NAMALWA (cell line): ENCODE measurements at regions not wholly inside any gene's neighbourhood (a gene's known extent, or its start where the extent isn't known, plus 50 kb on each side); places are given as distances from the start of the nearest gene placed in this dataset.
"Not testable (repeated sequence)": the region's sequence is repeated elsewhere in the genome, so short reads cannot be mapped to it uniquely, and the experiment has no call there.

Source experiments
- DNase-seq: peaks from one replicate; pipeline ENCODE4 v3.0.0-alpha.2; 2015; ENCODE audit warnings: low spot score

GRCh38 chr7:81181066-81181465 lies 262.2 kb upstream of the SEMA3C start:
- no peak for DNase-seq

DNA sequence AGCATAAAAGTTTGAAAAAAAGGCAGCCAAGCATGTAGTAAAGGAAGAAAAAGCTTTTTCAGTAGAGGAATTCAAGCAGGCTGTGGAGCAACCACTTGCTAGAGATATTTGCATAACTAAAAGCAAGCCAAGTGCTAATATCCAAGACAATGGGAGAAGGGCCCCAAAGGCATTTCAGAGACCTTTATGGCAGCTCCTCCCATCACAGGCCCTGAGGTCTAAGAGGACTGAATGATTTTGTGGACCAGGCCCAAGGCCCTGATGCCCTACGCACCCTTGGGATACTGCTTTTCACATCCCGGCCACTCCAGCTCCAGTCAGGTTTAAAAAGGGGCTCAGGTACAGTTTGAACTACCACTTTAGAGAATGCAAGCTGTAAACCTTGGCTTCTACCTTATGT lies 261.7 kb upstream of the SEMA3C start:
- no peak for DNase-seq

- DNase-seq, result no peak
Observed at GRCh38 chr7:81175275-81175940, 256.6 kb upstream of the SEMA3C start.

DNA sequence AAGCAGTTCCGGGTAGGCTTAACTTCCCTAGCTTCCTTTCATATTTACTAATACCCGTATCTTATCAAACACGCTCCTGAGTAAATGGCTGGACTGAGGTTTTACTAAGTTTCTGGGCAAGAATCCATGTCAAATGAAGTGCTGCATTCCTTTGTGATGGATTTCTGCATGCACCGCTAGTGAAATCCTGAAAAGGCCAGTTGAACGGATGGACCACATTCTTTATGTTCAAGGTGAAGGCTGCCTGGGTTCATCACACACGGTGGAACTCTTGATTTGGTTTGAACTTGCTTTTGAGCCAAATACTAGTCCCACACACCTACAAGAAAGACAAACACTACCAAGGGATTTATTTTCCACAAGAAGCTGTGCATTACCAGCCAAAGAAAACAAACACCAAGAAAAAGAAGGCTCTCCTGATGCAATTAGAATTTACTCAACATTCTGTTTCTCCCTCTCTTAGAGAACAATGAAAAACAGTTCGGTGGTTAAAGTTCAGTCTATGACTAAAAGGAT lies 255.0 kb upstream of the SEMA3C start:
- no peak for DNase-seq

DNA sequence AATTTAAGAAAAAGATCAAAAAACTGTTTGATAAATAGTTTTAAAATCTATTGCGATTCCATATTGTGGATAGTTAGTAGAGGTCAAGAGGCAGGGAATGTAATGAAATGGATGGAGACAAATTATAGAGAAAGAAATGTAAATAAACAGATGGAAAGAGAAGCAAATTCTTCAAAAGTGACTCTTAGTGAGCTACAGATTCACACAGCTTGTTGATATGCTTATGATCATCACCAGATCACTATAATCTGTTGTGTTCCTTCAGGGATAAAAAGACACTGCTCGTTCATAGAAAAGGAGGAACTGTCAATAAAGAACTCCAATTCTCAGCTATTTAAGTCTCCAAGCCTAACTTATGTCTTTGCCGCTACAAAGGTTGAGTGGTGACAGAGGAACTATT lies 251.4 kb upstream of the SEMA3C start:
- DNase-seq, result no peak

DNA sequence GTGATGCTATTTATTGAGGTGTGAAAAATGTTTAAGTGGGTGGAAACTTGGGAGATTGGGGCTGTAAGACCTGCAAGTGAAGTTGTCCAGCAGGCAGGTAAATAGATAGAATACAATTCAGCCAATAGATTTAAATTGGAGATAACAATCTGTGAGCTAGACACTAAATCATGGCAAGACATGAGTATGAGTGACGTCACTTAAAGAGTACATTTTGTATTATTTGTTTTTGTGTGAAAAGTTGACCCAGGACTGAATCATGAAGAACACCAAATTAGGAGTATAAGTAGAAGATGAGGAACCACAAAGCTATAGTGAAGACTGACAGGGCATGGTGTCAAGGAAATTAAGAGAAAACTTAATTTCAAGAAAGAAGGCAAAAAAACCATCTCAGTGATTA lies 249.1 kb upstream of the SEMA3C start:
- no peak for DNase-seq

DNA sequence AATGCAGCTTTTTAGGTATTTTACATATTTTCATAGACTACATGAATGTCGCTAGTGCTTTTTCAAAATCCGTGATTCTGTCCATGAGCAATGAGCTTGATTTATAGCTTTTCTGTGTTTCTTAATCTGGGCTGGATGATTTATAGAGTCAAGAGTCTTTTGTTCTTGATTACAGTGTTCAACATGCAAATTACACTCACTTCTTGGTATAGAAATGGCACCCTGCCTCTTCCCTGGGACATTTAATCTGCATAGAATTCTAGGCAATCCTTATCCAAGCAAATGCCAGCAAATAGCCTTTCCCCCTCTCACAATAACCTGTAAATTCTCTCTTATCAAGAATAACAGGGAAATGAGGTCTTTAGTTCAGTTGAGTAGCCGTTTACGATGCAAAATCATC lies 246.2 kb upstream of the SEMA3C start:
- no peak for DNase-seq

DNA sequence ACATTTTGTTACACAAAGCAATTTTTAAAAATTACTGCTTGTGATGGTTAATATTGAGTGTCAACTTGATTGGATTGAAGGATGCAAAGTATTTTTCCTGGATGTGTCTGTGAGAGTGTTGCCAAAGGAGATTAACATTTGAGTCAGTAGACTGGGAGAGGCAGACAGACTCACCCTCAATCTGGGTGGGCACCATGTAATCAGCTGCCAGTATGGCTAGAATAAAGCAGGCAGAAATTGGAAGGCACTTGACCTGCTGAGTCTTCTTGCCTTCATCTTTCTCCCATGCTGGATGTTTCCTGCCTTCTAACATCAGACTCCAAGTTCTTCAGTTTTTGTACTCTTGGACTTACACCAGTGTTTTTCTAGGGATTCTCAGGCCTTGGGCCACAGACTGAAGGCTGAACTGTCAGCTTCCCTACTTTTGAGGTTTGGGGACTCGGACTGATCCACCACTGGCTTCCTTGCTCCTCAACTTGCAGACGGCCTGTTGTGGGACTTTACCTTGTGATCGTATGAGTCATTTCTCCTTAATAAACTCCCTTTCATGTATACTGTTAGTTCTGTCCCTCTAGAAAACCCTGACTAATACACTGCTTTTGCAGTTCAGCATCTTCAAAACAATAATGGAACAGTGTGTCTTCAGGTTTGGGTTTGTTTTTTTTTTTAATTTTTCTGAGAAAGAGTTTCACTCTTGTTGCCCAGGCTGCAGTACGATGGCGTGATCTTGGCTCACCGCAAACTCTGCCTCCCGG lies 244.1 kb upstream of the SEMA3C start:
- no peak for DNase-seq

DNA sequence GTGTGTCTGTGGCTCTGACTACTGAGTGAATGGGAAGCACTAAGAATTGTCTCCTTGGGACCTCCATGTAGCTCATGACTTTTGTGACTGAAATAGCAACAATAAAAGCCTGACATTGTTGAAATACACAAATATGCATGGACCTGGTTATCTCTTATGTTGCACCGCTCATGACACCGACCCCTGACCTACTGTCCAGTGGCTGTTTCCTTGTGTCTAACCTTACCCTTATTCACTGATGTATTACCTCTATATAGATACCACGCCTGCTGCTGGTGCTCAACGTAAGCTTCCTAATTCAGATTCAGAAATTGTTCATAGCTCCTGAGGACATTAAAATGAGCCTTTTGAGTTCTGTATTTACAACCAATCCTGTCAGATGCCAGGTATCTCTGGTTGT lies 243.4 kb upstream of the SEMA3C start:
- no peak for DNase-seq

DNA sequence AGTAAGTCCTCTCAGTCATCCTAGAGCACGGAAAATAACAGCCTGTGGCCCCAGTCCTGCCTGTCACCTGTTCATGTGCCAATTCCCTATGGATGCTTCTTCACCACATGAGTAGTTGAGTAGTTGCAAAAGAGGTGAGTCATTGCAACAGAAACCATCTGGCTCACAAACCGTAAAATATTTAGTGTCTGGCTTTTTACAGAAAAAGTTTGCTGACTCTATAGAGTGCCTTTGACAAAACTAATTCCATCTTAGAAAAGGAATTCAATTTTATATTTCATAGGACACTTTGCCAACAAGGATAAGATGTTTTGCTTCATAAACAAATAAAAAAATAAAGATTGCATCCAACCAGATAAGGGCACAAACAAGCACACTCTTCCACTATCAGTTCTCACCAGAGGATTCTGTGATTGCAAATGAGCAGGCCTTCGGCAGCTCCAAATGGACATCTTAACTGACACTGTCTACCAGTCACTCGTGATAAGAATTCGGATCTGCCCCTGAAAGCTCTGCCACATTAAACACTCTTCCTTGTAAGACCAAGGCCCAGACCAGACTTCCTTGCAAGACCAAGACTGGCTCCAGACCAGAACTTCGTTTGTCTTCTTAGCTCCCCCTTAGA lies 242.7 kb upstream of the SEMA3C start:
- no peak for DNase-seq

DNA sequence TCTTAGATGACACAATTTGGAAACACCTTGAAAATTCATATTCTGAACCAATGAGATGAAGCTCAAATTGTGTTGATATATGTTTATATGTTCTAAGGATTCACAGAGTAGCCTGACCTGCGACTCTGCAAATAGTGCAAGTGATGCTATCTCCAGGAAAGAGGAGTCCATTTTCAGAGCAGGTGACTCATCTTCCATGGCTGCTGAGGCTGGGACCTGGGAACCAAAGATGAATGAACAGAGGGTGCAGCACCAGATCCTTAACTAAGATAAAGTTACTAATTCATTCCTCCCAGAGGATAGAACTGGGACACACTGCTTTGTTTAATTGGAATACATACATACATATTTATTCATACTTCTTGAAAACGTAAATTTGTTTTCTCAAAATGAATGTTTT lies 240.6 kb upstream of the SEMA3C start:
- DNase-seq, result no peak

DNA sequence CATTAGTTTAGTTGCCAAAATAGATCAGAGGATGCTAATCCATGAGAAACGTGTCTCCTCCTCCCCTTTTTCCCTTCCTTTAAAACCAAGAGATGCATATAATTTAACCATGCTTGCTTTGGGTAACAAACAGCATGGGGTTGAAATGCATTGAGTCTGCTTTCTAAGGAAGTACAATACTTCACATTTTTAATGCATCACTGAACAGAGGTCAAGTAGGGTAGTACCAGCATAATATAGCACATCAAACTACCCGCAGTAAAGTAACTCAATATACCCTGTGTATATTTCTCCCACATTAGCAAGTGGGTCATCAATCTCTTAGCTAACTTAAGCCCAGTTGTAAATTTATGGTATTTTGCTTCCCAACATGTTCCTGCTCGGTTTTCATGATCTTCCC lies 239.3 kb upstream of the SEMA3C start:
- DNase-seq, result no peak

GRCh38 chr7:81155654-81156373 lies 237.0 kb upstream of the SEMA3C start:
- DNase-seq, result no peak

DNA sequence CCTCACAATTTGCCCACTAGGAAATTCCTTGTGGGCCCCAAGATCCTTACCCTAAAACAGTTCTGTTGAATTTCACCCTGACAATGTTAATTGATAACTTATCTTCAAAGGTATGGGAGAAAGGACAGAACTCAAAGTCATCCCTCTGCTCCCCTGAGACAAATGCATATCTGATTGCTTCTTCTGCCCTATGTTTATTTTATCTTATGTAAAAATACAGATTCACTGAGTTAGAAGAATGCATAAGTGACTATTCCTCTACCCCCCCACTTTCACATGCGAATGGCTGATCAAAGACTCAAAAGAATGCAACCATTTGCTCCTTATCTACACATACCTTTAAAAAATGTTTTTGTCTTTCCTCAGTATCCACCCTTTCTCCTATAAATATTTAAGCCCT lies 235.7 kb upstream of the SEMA3C start:
- DNase-seq, result no peak

GRCh38 chr7:81152925-81153324 lies 234.1 kb upstream of the SEMA3C start:
- DNase-seq, result not testable (repeated sequence)

DNA sequence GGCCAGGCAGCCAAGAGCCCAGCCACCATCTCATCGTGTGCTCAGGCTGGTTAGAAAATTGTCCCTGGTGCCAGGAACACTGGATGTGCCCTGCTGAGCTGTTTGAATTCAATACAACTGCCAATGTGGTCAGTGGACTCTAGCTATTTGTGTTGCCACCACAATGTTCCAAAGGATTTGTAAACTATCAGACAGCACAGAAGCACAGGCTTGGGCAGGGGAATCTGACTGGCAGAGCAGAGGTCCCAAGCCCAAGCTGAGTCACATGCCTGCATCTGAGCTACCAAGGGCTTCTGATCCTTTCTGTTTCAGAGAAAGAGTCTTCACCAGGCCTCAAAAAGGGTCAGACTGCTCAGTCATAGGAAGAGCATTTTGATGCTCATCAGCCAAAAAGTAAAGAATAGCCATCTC lies 232.1 kb upstream of the SEMA3C start:
- no peak for DNase-seq

GRCh38 chr7:81143856-81144255 lies 225.0 kb upstream of the SEMA3C start:
- no peak for DNase-seq

GRCh38 chr7:81141257-81142205 lies 222.7 kb upstream of the SEMA3C start:
- DNase-seq, result not testable (repeated sequence)

- DNase-seq, result no peak
Observed at GRCh38 chr7:81140775-81141174, 221.9 kb upstream of the SEMA3C start.

DNA sequence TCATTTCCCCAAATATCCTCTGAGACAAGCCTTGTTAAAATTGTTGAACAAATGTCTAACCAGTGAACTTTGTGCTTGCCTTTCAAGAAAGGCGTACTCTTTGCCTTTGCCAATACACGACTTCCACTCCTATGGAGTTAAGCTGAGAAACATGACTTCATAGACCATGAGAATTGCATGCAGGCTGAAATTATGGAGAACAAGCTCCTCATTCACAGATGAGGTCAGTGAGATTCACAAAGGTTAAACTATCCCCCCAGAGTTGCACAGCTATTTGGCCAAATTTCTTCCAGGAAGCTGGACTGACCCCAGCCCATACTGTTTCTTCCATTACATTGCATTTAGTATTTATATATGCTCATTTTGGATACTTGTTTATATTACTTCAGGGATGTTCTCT lies 221.4 kb upstream of the SEMA3C start:
- DNase-seq, result no peak

GRCh38 chr7:81138870-81139269 lies 220.0 kb upstream of the SEMA3C start:
- DNase-seq, result no peak
